Fibroblast of lung (primary cell): ENCODE measurements at regions not wholly inside any gene's neighbourhood (a gene's known extent, or its start where the extent isn't known, plus 50 kb on each side); places are given as distances from the start of the nearest gene placed in this dataset.

Experiments used
- DNase-seq, 2 donors: peaks; one replicate each; pipeline versions ENCODE4 v3.0.0 to v3.0.0-alpha.2; 2010; ENCODE audit warnings: low read depth in 2 of 2
- H2AFZ ChIP-seq: 2 replicates; pipeline ENCODE4 v1.5.1; 2012; ENCODE audit warnings: low read length, control low read depth, inconsistent platforms
- H3K27ac ChIP-seq: 2 replicates; pipeline ENCODE4 v1.5.1; 2011; ENCODE audit warnings: low read length, control low read depth; ENCODE audit not compliant: insufficient read depth
- H3K27me3 ChIP-seq: 2 replicates; pipeline ENCODE4 v1.5.1; 2011; ENCODE audit warnings: mild to moderate bottlenecking, low read length; ENCODE audit not compliant: control insufficient read depth, insufficient read depth
- H3K36me3 ChIP-seq: 2 replicates; pipeline ENCODE4 v1.5.1; 2011; ENCODE audit warnings: low read length; ENCODE audit not compliant: control insufficient read depth, insufficient read depth
- H3K4me1 ChIP-seq: 2 replicates; pipeline ENCODE4 v1.5.1; 2011; ENCODE audit warnings: low read length; ENCODE audit not compliant: control insufficient read depth, insufficient read depth; ENCODE audit errors: extremely low read depth
- H3K4me2 ChIP-seq: 2 replicates; pipeline ENCODE4 v1.5.1; 2011; ENCODE audit warnings: low read length, control low read depth; ENCODE audit not compliant: insufficient read depth; ENCODE audit errors: extremely low read depth
- H3K4me3 ChIP-seq, 4 experiments: fragments of 200-600 bp in 1 of 4; sonication (generic) in 1 of 4; replicated peaks in 1 of 4; 2 replicates each; pipeline ENCODE4 v1.5.1; 2011 to 2016; ENCODE audit warnings: low read length in 4 of 4, low read depth in 3 of 4, mild to moderate bottlenecking in 3 of 4, control low read depth in 2 of 4, inconsistent platforms in 1 of 4, mixed read lengths in 1 of 4; ENCODE audit not compliant: insufficient read depth in 1 of 4; ENCODE audit errors: control extremely low read depth in 1 of 4
- H3K79me2 ChIP-seq: 2 replicates; pipeline ENCODE4 v1.5.1; 2012; ENCODE audit warnings: mild to moderate bottlenecking, low read length, inconsistent platforms; ENCODE audit not compliant: control insufficient read depth, insufficient read depth
- H3K9ac ChIP-seq: 2 replicates; pipeline ENCODE4 v1.5.1; 2011; ENCODE audit warnings: mild to moderate bottlenecking, low read length, control low read depth; ENCODE audit not compliant: insufficient read depth
- H3K9me3 ChIP-seq: 2 replicates; pipeline ENCODE4 v1.5.1; 2012; ENCODE audit warnings: low read depth, low read length; ENCODE audit not compliant: control insufficient read depth, insufficient read depth
- H4K20me1 ChIP-seq: 2 replicates; pipeline ENCODE4 v1.5.1; 2011; ENCODE audit warnings: low read length; ENCODE audit not compliant: control insufficient read depth, insufficient read depth; ENCODE audit errors: extremely low read depth
- CTCF ChIP-seq, 2 donors: IDR thresholded peaks in 1 of 2; conservative IDR thresholded peaks in 1 of 2; 1 replicate in 1 of 2; 2 replicates in 1 of 2; pipeline ENCODE4 v1.5.1; 2011 to 2012; ENCODE audit warnings: low read length in 2 of 2, control low read depth in 1 of 2, inconsistent platforms in 1 of 2, low read depth in 1 of 2, mild to moderate bottlenecking in 1 of 2
- EZH2 ChIP-seq: IDR thresholded peaks from 2 replicates; pipeline ENCODE4 v1.5.1; 2012; ENCODE audit warnings: low read length, control low read depth, mild to moderate bottlenecking; ENCODE audit errors: missing control alignments

DNA sequence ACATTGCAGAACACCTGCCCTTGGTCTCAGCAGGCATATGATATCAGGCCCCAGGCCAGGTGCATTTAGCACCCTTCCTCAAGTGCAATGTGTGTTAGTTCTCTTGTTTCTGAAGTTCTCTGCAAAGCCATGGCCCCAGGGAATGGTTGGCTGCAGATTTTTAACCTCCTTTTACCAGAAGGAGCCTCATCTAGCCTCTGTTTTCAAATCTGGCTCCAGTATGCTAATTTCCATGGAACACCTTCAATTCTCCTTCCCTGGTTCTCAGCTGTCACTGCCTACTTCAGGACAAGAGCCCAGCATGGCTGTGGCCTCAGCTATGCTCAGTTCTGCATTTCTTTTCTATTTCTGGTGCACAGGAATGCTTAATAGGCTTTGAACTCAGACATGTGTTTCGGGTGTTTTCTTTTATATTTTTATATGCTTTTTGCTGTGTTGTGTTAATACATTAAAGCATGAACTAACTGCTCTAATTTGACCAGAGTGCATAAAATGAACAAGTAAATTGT is 51.6 kb upstream of the OGFRL1 start:
- Histone ChIP-seq H4K20me1 (no peaks in the 10 kb centered on the region), H3K9ac (no peak overlapping the region), H2AFZ (no peak overlapping the region), H3K4me2 (no peak overlapping the region), H3K4me1 (peaks cover 11% of the 10 kb centered on the region), H3K79me2 (no peaks in the 10 kb centered on the region), H3K27ac (no peak overlapping the region), H3K27me3 (no peaks in the 10 kb centered on the region), H3K4me3 (no peak overlapping the region), H3K9me3 (no peaks in the 10 kb centered on the region), H3K36me3 (no peaks in the 10 kb centered on the region)
- DNase-seq: no peak
- TF ChIP-seq CTCF (conservative IDR thresholded peaks at IDR 0.05 in 1 of 2, IDR thresholded peaks at IDR 0.05 in 1 of 2; ENCODE audit: low read depth in 1 of 2, low read length in 2 of 2) (no peak), EZH2 (no peak)

- Histone ChIP-seq H3K4me1 (peaks cover 11% of the 10 kb centered on the region), H4K20me1 (no peaks in the 10 kb centered on the region), H3K27ac (no peak overlapping the region), H3K9ac (no peak overlapping the region), H2AFZ (no peak overlapping the region), H3K9me3 (no peaks in the 10 kb centered on the region), H3K27me3 (no peaks in the 10 kb centered on the region), H3K36me3 (no peaks in the 10 kb centered on the region), H3K4me3 (no peak overlapping the region), H3K4me2 (no peak overlapping the region), H3K79me2 (no peaks in the 10 kb centered on the region)
- peak; percentile 17 to 38 for DNase-seq
- no peak for TF ChIP-seq CTCF (conservative IDR thresholded peaks at IDR 0.05 in 1 of 2, IDR thresholded peaks at IDR 0.05 in 1 of 2; ENCODE audit: low read depth in 1 of 2, low read length in 2 of 2)
- TF ChIP-seq EZH2: no peak
These were observed 50.3 kb upstream of the OGFRL1 start for GRCh38 chr6:71238351-71238750.
